Lower lobe of right lung (tissue), 2 donors: ENCODE measurements at regions not wholly inside any gene's neighbourhood (a gene's known extent, or its start where the extent isn't known, plus 50 kb on each side); places are given as distances from the start of the nearest gene placed in this dataset.
A peak's percentile ranks its signal among the peaks of the same experiment; 100 is the strongest.

Source experiments
- ATAC-seq, 2 donors: fragments of 200-7000 bp; cut with Tn5 transposase; one replicate each; pipeline ENCODE4 v1.9.1; 2020 to 2022; ENCODE audit warnings: mild to moderate bottlenecking in 2 of 2, moderate library complexity in 2 of 2
- DNase-seq: peaks from one replicate; pipeline ENCODE4 v3.0.0-alpha.2; 2020
- H3K27ac ChIP-seq: fragments of 200-600 bp; one replicate; pipeline ENCODE4 v1.8.0; 2022
- H3K27me3 ChIP-seq: fragments of 200-600 bp; one replicate; pipeline ENCODE4 v1.8.0; 2022; ENCODE audit warnings: low read depth
- H3K36me3 ChIP-seq: fragments of 200-600 bp; one replicate; pipeline ENCODE4 v1.8.0; 2022; ENCODE audit warnings: mild to moderate bottlenecking
- H3K4me1 ChIP-seq: fragments of 200-600 bp; one replicate; pipeline ENCODE4 v1.8.0; 2022
- H3K4me3 ChIP-seq: fragments of 200-600 bp; one replicate; pipeline ENCODE4 v1.8.0; 2022; ENCODE audit warnings: mild to moderate bottlenecking
- H3K9me3 ChIP-seq: fragments of 200-600 bp; one replicate; pipeline ENCODE4 v1.8.0; 2022
- CTCF ChIP-seq: fragments of 200-600 bp; IDR thresholded peaks from one replicate; pipeline ENCODE4 v1.8.0; 2022; ENCODE audit warnings: antibody characterized with exemption, mild to moderate bottlenecking
- intact Hi-C: fragments of 100-400 bp; cut with DNase I; formaldehyde crosslinking; loops from one replicate; pipeline ENCODE4 v1.11.0; 2022
- donor health status: DM: no; HTN: yes; CAD: no; lungs with severe emphysema.

DNA sequence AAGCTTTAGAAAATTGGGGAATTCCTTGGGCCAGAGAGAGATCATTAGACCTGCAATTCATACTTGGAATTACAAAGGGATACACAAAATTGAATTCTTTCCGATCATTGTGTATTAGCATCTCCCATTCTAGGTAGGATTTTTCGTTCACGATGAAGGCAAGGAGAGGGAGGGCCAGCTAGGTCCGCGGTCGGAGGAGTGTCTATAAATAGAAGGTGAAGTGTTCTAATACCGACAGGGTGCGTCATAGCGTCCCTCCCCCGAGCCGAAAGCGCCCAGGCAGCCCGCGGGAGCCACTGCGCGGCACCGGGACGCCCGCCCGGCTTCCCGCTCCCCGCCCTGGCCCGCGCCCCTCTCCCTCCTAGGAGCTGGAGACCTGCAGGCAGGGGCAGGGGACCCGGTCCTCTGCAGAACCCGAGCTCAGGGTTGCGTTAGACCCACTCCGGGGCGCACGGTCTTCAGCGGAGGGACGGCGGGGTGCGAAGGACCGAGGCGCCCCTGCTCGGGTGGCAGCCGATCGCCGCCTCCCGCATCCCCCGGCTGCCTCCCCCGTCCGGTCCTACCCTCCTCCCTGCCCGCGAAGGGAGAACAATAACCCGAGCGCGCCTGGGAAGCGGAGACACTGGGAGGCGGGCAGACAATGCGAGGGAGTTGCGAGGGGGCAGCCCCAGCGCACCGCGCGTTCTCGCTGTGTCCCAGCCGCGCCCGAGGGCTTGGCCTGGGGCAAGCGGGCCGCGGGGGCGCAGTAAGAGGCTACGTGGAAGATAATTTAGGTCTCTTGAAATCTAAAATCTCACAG is 114.2 kb upstream of the SERTAD2 start:
- Histone ChIP-seq H3K9me3 (no peaks in the 10 kb centered on the region), H3K27ac (peak overlapping the region; percentile 99), H3K4me1 (peaks cover 12% of the 10 kb centered on the region), H3K4me3 (peak overlapping the region; percentile 71), H3K27me3 (no peaks in the 10 kb centered on the region), H3K36me3 (no peaks in the 10 kb centered on the region)
- intact Hi-C loops, result no loop called here
- ATAC-seq (peak; percentile 98 to 99), DNase-seq (peak; percentile 93)
- peak; percentile 13 for TF ChIP-seq CTCF

- no peak for DNase-seq
- peaks cover 12% of the 10 kb centered on the region for H3K4me1 ChIP-seq
- H3K27me3 ChIP-seq, result no peaks in the 10 kb centered on the region
- intact Hi-C loops, result no loop called here
- H3K4me3 ChIP-seq, result peak overlapping the region; percentile 71
- no peaks in the 10 kb centered on the region for H3K9me3 ChIP-seq
- H3K27ac ChIP-seq, result peak overlapping the region; percentile 99
- TF ChIP-seq CTCF, result no peak
- no peaks in the 10 kb centered on the region for H3K36me3 ChIP-seq
- ATAC-seq, result peak in 1 of 2 donors; percentile 9
Observed at GRCh38 chr2:64768491-64769005, 114.8 kb upstream of the SERTAD2 start.

- intact Hi-C loops, result no loop called here
- TF ChIP-seq CTCF, result no peak
- no peak overlapping the region for H3K27ac ChIP-seq
Observed at GRCh38 chr2:64769392-64770044, 115.8 kb upstream of the SERTAD2 start.

GRCh38 chr2:64770137-64770780 is 116.5 kb upstream of the SERTAD2 start:
- intact Hi-C loops, result no loop called here
- H3K4me1 ChIP-seq, result peaks cover 12% of the 10 kb centered on the region
- H3K4me3 ChIP-seq, result no peak overlapping the region
- ATAC-seq (no peak), DNase-seq (no peak)
- no peaks in the 10 kb centered on the region for H3K36me3 ChIP-seq
- no peaks in the 10 kb centered on the region for H3K9me3 ChIP-seq
- no peak overlapping the region for H3K27ac ChIP-seq
- no peak for TF ChIP-seq CTCF
- no peaks in the 10 kb centered on the region for H3K27me3 ChIP-seq

More at GRCh38 chr2:64769392-64770044, 115.8 kb upstream of the SERTAD2 start:
- Histone ChIP-seq H3K4me3 (no peak overlapping the region), H3K9me3 (no peaks in the 10 kb centered on the region), H3K27me3 (no peaks in the 10 kb centered on the region), H3K36me3 (no peaks in the 10 kb centered on the region), H3K4me1 (peaks cover 12% of the 10 kb centered on the region)
- ATAC-seq (no peak), DNase-seq (no peak)

DNA sequence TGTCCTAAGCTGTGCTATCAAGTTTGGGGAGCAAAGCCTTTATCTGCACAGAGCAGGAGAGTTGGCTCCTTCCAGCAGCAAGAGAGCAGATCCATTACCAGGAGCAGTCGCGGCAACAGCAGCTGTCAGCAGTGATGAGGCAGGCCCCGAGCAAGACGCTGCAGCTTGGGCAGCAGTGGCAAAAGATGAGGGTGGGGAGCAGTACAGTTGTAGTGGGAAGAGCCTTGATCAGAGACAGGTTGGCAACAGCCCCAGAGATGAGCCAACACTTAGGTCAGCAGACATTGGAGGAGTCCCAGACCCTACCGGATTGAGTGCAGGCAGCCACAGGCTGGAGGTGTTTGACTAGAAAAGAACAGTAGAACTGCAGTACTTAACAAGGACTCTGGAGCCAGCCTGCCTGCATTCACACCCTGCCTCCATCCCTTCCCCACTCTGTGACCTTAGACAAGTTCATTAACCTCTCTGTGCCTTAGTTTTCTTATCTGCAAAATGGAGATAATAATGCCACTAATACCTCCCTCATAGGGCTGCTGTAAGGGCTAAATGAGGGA is 117.1 kb upstream of the SERTAD2 start:
- intact Hi-C loops, result no loop called here
- H3K27ac ChIP-seq, result no peak overlapping the region

More for the DNA sequence above, 117.1 kb upstream of the SERTAD2 start:
- Histone ChIP-seq H3K27me3 (no peaks in the 10 kb centered on the region), H3K4me1 (peaks cover 12% of the 10 kb centered on the region), H3K4me3 (no peak overlapping the region), H3K9me3 (no peaks in the 10 kb centered on the region), H3K36me3 (no peaks in the 10 kb centered on the region)
- DNase-seq (no peak), ATAC-seq (no peak)
- TF ChIP-seq CTCF, result no peak
